Retinal pigment epithelial cell (primary cell): ENCODE measurements at regions not wholly inside any gene's neighbourhood (a gene's known extent, or its start where the extent isn't known, plus 50 kb on each side); places are given as distances from the start of the nearest gene placed in this dataset.

Experiments
- DNase-seq: peaks from one replicate; pipeline ENCODE4 v3.0.0-alpha.2; 2010; ENCODE audit warnings: low read depth
- H3K4me3 ChIP-seq: 2 replicates; pipeline ENCODE4 v1.5.1; 2011; ENCODE audit warnings: mild to moderate bottlenecking, low read length, control low read depth, moderate library complexity
- CTCF ChIP-seq: conservative IDR thresholded peaks from 2 replicates; pipeline ENCODE4 v1.5.1; 2011; ENCODE audit warnings: low read depth, low read length, control low read depth, inconsistent platforms

- H3K4me3 ChIP-seq = no peak overlapping the region
- TF ChIP-seq CTCF = no peak
- DNase-seq = no peak
Observed at GRCh38 chr4:188612659-188613058, 473.4 kb downstream of the TRIML1 start.

GRCh38 chr4:188613976-188614375, 474.7 kb downstream of the TRIML1 start:
- no peak for DNase-seq
- TF ChIP-seq CTCF = no peak
- H3K4me3 ChIP-seq = no peak overlapping the region

- DNase-seq = no peak
- TF ChIP-seq CTCF = no peak
- no peak overlapping the region for H3K4me3 ChIP-seq
Observed at GRCh38 chr4:188619456-188620149, 480.4 kb downstream of the TRIML1 start.

- DNase-seq = no peak
- no peak for TF ChIP-seq CTCF
- no peak overlapping the region for H3K4me3 ChIP-seq
Observed at GRCh38 chr4:188620608-188621007, 481.4 kb downstream of the TRIML1 start.

GRCh38 chr4:188623314-188623854, 484.1 kb downstream of the TRIML1 start:
- no peak for TF ChIP-seq CTCF
- no peak for DNase-seq
- no peak overlapping the region for H3K4me3 ChIP-seq

GRCh38 chr4:188624370-188624769, 485.1 kb downstream of the TRIML1 start:
- no peak overlapping the region for H3K4me3 ChIP-seq
- TF ChIP-seq CTCF = no peak
- no peak for DNase-seq

- TF ChIP-seq CTCF = no peak
Observed at GRCh38 chr4:188627892-188628291, 488.7 kb downstream of the TRIML1 start.

More at GRCh38 chr4:188627892-188628291, 488.7 kb downstream of the TRIML1 start:
- DNase-seq = no peak
- no peak overlapping the region for H3K4me3 ChIP-seq
